HL-60 (cell line): ENCODE measurements at regions not wholly inside any gene's neighbourhood (a gene's known extent, or its start where the extent isn't known, plus 50 kb on each side); places are given as distances from the start of the nearest gene placed in this dataset.

Experiments used
- DNase-seq, 2 experiments: peaks; one replicate each; pipeline ENCODE4 v3.0.0-alpha.2; 2010 to 2020; ENCODE audit warnings: low read depth in 1 of 2, low spot score in 1 of 2
- H3K27ac ChIP-seq: fragments of 250-450 bp; sonication (Bioruptor Pico); replicated peaks from 2 replicates; pipeline ENCODE4 v1.5.1; 2020; ENCODE audit warnings: mild to moderate bottlenecking, moderate library complexity
- H3K27me3 ChIP-seq: fragments of 250-450 bp; sonication (Bioruptor Pico); 2 replicates; pipeline ENCODE4 v1.5.1; 2021; ENCODE audit warnings: mild to moderate bottlenecking, moderate library complexity; ENCODE audit not compliant: insufficient read depth, poor library complexity, severe bottlenecking
- H3K4me3 ChIP-seq: replicated peaks from 2 replicates; pipeline ENCODE4 v1.5.1; 2011; ENCODE audit warnings: mild to moderate bottlenecking, control low read depth, low read length; ENCODE audit not compliant: insufficient read depth
- CTCF ChIP-seq: IDR thresholded peaks from one replicate; pipeline ENCODE4 v1.5.1; 2011; ENCODE audit warnings: low read length, control low read depth, inconsistent platforms; ENCODE audit not compliant: insufficient read depth
- GABPA ChIP-seq: IDR thresholded peaks from 2 replicates; pipeline ENCODE4 v1.6.1; 2012; ENCODE audit warnings: low read depth
- POLR2AphosphoS5 ChIP-seq: IDR thresholded peaks from 2 replicates; pipeline ENCODE4 v1.6.1; 2012; ENCODE audit warnings: low read depth
- REST ChIP-seq: IDR thresholded peaks from 2 replicates; pipeline ENCODE4 v1.6.1; 2012; ENCODE audit warnings: low read depth; ENCODE audit not compliant: insufficient replicate concordance
- SPI1 ChIP-seq: IDR thresholded peaks from 2 replicates; pipeline ENCODE4 v1.6.1; 2012; ENCODE audit warnings: low read depth, mild to moderate bottlenecking, borderline replicate concordance

- H3K4me3 ChIP-seq = no peak overlapping the region
- no peak for TF ChIP-seq POLR2AphosphoS5
- no peak for TF ChIP-seq GABPA
- TF ChIP-seq REST = no peak
- no peak for TF ChIP-seq SPI1
- TF ChIP-seq CTCF = no peak
- peaks cover 2% of the 10 kb centered on the region for H3K27me3 ChIP-seq
- DNase-seq = no peak
- no peak overlapping the region for H3K27ac ChIP-seq
Measured at GRCh38 chr1:187931776-187932175, 1103.0 kb downstream of the PLA2G4A start.

- peak; percentile 16 to 18 for DNase-seq
- no peak for TF ChIP-seq GABPA
- TF ChIP-seq POLR2AphosphoS5 = no peak
- no peak for TF ChIP-seq REST
- TF ChIP-seq CTCF = no peak
- TF ChIP-seq SPI1 = peak; percentile 23; the same call in 1 of the 2 replicates
- Histone ChIP-seq H3K27ac (no peak overlapping the region), H3K4me3 (no peak overlapping the region), H3K27me3 (no peaks in the 10 kb centered on the region)
Measured at GRCh38 chr1:187933562-187934419, 1105.0 kb downstream of the PLA2G4A start.

GRCh38 chr1:187936667-187937066 lies 1107.9 kb downstream of the PLA2G4A start:
- H3K27me3 ChIP-seq = no peaks in the 10 kb centered on the region
- TF ChIP-seq CTCF (no peak), POLR2AphosphoS5 (no peak), REST (no peak)
- no peak overlapping the region for H3K27ac ChIP-seq
- DNase-seq = no peak
- no peak overlapping the region for H3K4me3 ChIP-seq
